ENCODE measurements at regions not wholly inside any gene's neighbourhood (a gene's known extent, or its start where the extent isn't known, plus 50 kb on each side); places are given as distances from the start of the nearest gene placed in this dataset.

DNA sequence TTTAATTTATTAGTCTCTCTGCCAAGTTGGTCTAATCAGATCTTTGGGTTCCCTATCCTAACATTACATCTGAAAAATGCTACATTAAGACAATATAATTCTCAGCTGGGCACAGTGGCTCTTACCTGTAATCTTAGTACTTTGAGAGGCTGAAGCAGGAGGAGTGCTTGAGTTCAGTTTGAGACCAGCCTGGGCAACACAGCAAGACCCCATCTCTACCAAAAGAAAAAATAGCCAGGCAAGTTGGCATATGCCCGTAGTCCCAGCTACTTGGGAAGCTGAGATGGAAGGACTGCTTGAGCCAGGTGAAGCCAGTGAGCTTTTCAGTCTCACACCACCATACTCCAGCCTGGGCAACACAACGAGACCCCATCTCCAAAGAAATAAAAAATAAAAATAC, 95.0 kb downstream of the KLF12 start:
- no peak overlapping the region for H2AFZ ChIP-seq (ENCODE audit: low read depth, low read length)
- H3K9me3 ChIP-seq (ENCODE audit: low read length) = no peaks in the 10 kb centered on the region
- H3K27ac ChIP-seq (ENCODE audit: low read length) = no peak overlapping the region
- H3K79me2 ChIP-seq (replicated peaks; ENCODE audit: insufficient read depth, low read length) = peaks cover 55% of the 10 kb centered on the region
- no peaks in the 10 kb centered on the region for H4K20me1 ChIP-seq (ENCODE audit: insufficient read depth)
- H3K9ac ChIP-seq (ENCODE audit: low read length) = no peak overlapping the region
- H3K36me3 ChIP-seq (ENCODE audit: insufficient read depth, low read length) = no peaks in the 10 kb centered on the region
- H3F3A ChIP-seq (ENCODE audit: insufficient read depth, low read length, poor library complexity, severe bottlenecking) = peaks cover 3% of the 10 kb centered on the region
- H3K9me2 ChIP-seq (ENCODE audit: insufficient read depth, low read length) = no peaks in the 10 kb centered on the region
- no peaks in the 10 kb centered on the region for H3K27me3 ChIP-seq (ENCODE audit: insufficient read depth, low read depth, low read length)
- TF ChIP-seq RAD21 (conservative IDR thresholded peaks at IDR 0.05) (no peak), SMC3 (conservative IDR thresholded peaks at IDR 0.05; ENCODE audit: poor library complexity) (no peak), MXI1 (conservative IDR thresholded peaks at IDR 0.05; ENCODE audit: poor library complexity, severe bottlenecking) (no peak), POLR2AphosphoS5 (IDR thresholded peaks at IDR 0.05) (no peak), TAF1 (IDR thresholded peaks at IDR 0.05; ENCODE audit: low read depth) (no peak), EP300 (conservative IDR thresholded peaks at IDR 0.05; ENCODE audit: poor library complexity, severe bottlenecking) (no peak), EZH2 (IDR thresholded peaks at IDR 0.05; ENCODE audit: borderline replicate concordance, insufficient read depth, low read length, poor library complexity, severe bottlenecking) (no peak)
- TF ChIP-seq, protein P1, sequence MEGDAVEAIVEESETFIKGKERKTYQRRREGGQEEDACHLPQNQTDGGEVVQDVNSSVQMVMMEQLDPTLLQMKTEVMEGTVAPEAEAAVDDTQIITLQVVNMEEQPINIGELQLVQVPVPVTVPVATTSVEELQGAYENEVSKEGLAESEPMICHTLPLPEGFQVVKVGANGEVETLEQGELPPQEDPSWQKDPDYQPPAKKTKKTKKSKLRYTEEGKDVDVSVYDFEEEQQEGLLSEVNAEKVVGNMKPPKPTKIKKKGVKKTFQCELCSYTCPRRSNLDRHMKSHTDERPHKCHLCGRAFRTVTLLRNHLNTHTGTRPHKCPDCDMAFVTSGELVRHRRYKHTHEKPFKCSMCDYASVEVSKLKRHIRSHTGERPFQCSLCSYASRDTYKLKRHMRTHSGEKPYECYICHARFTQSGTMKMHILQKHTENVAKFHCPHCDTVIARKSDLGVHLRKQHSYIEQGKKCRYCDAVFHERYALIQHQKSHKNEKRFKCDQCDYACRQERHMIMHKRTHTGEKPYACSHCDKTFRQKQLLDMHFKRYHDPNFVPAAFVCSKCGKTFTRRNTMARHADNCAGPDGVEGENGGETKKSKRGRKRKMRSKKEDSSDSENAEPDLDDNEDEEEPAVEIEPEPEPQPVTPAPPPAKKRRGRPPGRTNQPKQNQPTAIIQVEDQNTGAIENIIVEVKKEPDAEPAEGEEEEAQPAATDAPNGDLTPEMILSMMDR (IDR thresholded peaks at IDR 0.05; ENCODE audit: poor library complexity, severe bottlenecking) = no peak
- TF ChIP-seq, protein P2, sequence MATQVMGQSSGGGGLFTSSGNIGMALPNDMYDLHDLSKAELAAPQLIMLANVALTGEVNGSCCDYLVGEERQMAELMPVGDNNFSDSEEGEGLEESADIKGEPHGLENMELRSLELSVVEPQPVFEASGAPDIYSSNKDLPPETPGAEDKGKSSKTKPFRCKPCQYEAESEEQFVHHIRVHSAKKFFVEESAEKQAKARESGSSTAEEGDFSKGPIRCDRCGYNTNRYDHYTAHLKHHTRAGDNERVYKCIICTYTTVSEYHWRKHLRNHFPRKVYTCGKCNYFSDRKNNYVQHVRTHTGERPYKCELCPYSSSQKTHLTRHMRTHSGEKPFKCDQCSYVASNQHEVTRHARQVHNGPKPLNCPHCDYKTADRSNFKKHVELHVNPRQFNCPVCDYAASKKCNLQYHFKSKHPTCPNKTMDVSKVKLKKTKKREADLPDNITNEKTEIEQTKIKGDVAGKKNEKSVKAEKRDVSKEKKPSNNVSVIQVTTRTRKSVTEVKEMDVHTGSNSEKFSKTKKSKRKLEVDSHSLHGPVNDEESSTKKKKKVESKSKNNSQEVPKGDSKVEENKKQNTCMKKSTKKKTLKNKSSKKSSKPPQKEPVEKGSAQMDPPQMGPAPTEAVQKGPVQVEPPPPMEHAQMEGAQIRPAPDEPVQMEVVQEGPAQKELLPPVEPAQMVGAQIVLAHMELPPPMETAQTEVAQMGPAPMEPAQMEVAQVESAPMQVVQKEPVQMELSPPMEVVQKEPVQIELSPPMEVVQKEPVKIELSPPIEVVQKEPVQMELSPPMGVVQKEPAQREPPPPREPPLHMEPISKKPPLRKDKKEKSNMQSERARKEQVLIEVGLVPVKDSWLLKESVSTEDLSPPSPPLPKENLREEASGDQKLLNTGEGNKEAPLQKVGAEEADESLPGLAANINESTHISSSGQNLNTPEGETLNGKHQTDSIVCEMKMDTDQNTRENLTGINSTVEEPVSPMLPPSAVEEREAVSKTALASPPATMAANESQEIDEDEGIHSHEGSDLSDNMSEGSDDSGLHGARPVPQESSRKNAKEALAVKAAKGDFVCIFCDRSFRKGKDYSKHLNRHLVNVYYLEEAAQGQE (IDR thresholded peaks at IDR 0.05; ENCODE audit: borderline replicate concordance) = no peak
- H3K4me3 ChIP-seq (ENCODE audit: low read length) = no peak overlapping the region
- no peak overlapping the region for H3K4me2 ChIP-seq (ENCODE audit: low read length)

DNA sequence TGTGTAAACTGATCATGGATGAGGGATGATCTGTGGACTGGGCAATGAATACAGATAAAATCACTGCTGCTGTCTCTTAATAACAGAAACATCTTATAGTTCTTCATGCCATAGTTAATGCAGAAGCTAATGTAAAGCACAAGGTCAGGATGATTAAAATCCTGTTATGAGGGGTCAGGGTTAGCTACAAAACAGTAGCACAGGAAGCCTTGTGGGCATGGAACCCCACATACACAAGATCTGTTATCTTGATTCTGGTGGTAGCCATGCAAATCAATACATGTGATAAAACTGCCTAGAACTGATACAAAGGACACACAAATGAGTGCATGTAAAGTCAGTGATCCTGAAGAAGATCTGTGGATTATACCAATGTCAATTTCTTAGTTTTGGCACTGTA, 96.4 kb downstream of the KLF12 start:
- Histone ChIP-seq H2AFZ (ENCODE audit: low read depth, low read length) (no peak overlapping the region), H3K27ac (ENCODE audit: low read length) (no peak overlapping the region), H3K9ac (ENCODE audit: low read length) (no peak overlapping the region), H3K4me3 (ENCODE audit: low read length) (no peak overlapping the region), H3F3A (ENCODE audit: insufficient read depth, low read length, poor library complexity, severe bottlenecking) (peaks cover 3% of the 10 kb centered on the region), H3K79me2 (replicated peaks; ENCODE audit: insufficient read depth, low read length) (peaks cover 43% of the 10 kb centered on the region), H3K9me3 (ENCODE audit: low read length) (no peaks in the 10 kb centered on the region), H3K36me3 (ENCODE audit: insufficient read depth, low read length) (no peaks in the 10 kb centered on the region), H4K20me1 (ENCODE audit: insufficient read depth) (no peaks in the 10 kb centered on the region), H3K4me2 (ENCODE audit: low read length) (no peak overlapping the region), H3K9me2 (ENCODE audit: insufficient read depth, low read length) (no peaks in the 10 kb centered on the region), H3K27me3 (ENCODE audit: insufficient read depth, low read depth, low read length) (no peaks in the 10 kb centered on the region)
- TF ChIP-seq TAF1 (IDR thresholded peaks at IDR 0.05; ENCODE audit: low read depth) (no peak), RAD21 (conservative IDR thresholded peaks at IDR 0.05) (no peak), POLR2AphosphoS5 (IDR thresholded peaks at IDR 0.05) (no peak), MXI1 (conservative IDR thresholded peaks at IDR 0.05; ENCODE audit: poor library complexity, severe bottlenecking) (no peak), EZH2 (IDR thresholded peaks at IDR 0.05; ENCODE audit: borderline replicate concordance, insufficient read depth, low read length, poor library complexity, severe bottlenecking) (no peak), SMC3 (conservative IDR thresholded peaks at IDR 0.05; ENCODE audit: poor library complexity) (no peak), EP300 (conservative IDR thresholded peaks at IDR 0.05; ENCODE audit: poor library complexity, severe bottlenecking) (no peak)
- TF ChIP-seq, protein P2 (IDR thresholded peaks at IDR 0.05; ENCODE audit: borderline replicate concordance) = no peak
- TF ChIP-seq, protein P1 (IDR thresholded peaks at IDR 0.05; ENCODE audit: poor library complexity, severe bottlenecking) = no peak

Measured in neural cell (in vitro differentiated cells).